Spleen (tissue), 11 donors: ENCODE measurements at regions not wholly inside any gene's neighbourhood (a gene's known extent, or its start where the extent isn't known, plus 50 kb on each side); places are given as distances from the start of the nearest gene placed in this dataset.
"Not testable (repeated sequence)": the region's sequence is repeated elsewhere in the genome, so short reads cannot be mapped to it uniquely, and the experiment has no call there.

Experiments used
- DNase-seq: peaks from one replicate; pipeline ENCODE4 v3.0.0-alpha.2; 2020
- H3K27ac ChIP-seq, 8 donors: fragments of 200-600 bp; sonication (generic) in 7 of 8; 1 replicate in 4 of 8; 2 replicates in 4 of 8; pipeline versions ENCODE4 v1.5.0 to v1.8.0; 2016 to 2021; ENCODE audit warnings: inconsistent platforms in 4 of 8, mild to moderate bottlenecking in 4 of 8, moderate library complexity in 1 of 8
- H3K27me3 ChIP-seq, 7 donors: fragments of 200-600 bp; sonication (generic) in 6 of 7; replicated peaks in 1 of 7; 1 replicate in 4 of 7; 2 replicates in 3 of 7; pipeline versions ENCODE4 v1.5.0 to v1.8.0; 2016 to 2021; ENCODE audit warnings: inconsistent platforms in 3 of 7, mild to moderate bottlenecking in 1 of 7
- H3K36me3 ChIP-seq, 6 donors: fragments of 200-600 bp; sonication (generic) in 5 of 6; 1 replicate in 4 of 6; 2 replicates in 2 of 6; pipeline versions ENCODE4 v1.5.0 to v1.8.0; 2016 to 2021; ENCODE audit warnings: inconsistent platforms in 2 of 6
- H3K4me1 ChIP-seq, 6 donors: fragments of 200-600 bp; sonication (generic) in 5 of 6; 1 replicate in 3 of 6; 2 replicates in 3 of 6; pipeline versions ENCODE4 v1.5.0 to v1.8.0; 2016 to 2021; ENCODE audit warnings: inconsistent platforms in 3 of 6
- H3K4me3 ChIP-seq, 8 donors: fragments of 200-600 bp; sonication (generic) in 7 of 8; 1 replicate in 4 of 8; 2 replicates in 4 of 8; pipeline versions ENCODE4 v1.5.0 to v1.8.0; 2016 to 2021; ENCODE audit warnings: inconsistent platforms in 4 of 8, mild to moderate bottlenecking in 4 of 8, moderate library complexity in 2 of 8
- H3K9me3 ChIP-seq, 8 donors: fragments of 200-600 bp; sonication (generic) in 7 of 8; 1 replicate in 4 of 8; 2 replicates in 4 of 8; pipeline versions ENCODE4 v1.5.0 to v1.8.0; 2016 to 2021; ENCODE audit warnings: inconsistent platforms in 4 of 8
- CTCF ChIP-seq, 11 experiments: fragments of 200-600 bp in 7 of 11; fragments of 450-650 bp in 4 of 11; sonication (generic) in 4 of 11; IDR thresholded peaks in 8 of 11; conservative IDR thresholded peaks in 3 of 11; 1 replicate in 7 of 11; 2 replicates in 4 of 11; pipeline versions ENCODE4 v1.4.0 to v1.8.0; 2016 to 2021; ENCODE audit warnings: antibody characterized with exemption in 11 of 11, inconsistent platforms in 4 of 11, mild to moderate bottlenecking in 1 of 11
- POLR2A ChIP-seq, 3 donors: fragments of 450-650 bp; IDR thresholded peaks; one replicate each; pipeline ENCODE4 v1.5.1; 2017; ENCODE audit warnings: antibody characterized with exemption in 3 of 3, mild to moderate bottlenecking in 1 of 3
- POLR2AphosphoS5 ChIP-seq, 3 donors: sonication (generic); formaldehyde crosslinking; IDR thresholded peaks; one replicate each; pipeline ENCODE4 v1.5.1; 2017; ENCODE audit warnings: antibody characterized with exemption in 3 of 3
- WGBS, 5 donors: extraction: QIAGEN DNeasy Blood & Tissue Kit in 3 of 5; methylation state at CpG; one replicate each; pipeline versions ENCODE4 v1.1.5 to v1.1.7; 2013 to 2018; 5-methylcytosine and 5-hydroxymethylcytosine counted together
- intact Hi-C: fragments of 100-400 bp; cut with DNase I; formaldehyde crosslinking; loops from one replicate; pipeline ENCODE4 v1.15.0; 2023; ENCODE audit warnings: low total_unique reads
- donor health status: healthy with polysubstance abuse.
- donor health status: DM: no; HTN: no; CAD: no; lungs with moderate emphysema.
- donor health status: DM: no; HTN: no; CAD: no.
- donor health status: Bipolar disorder and iron deficiency.
- donor health status: healthy.
- donor health status: DM: no; HTN: no; CAD: no.
- donor health status: DM: yes; HTN: yes; CAD: no.

GRCh38 chr5:104551628-104552027, 989.0 kb upstream of the NUDT12 start:
- Histone ChIP-seq H3K27me3 (no peaks in the 10 kb centered on the region), H3K36me3 (no peaks in the 10 kb centered on the region), H3K27ac (no peak overlapping the region), H3K4me3 (no peak overlapping the region), H3K9me3 (peaks cover 0 to 10% (median 0%) of the 10 kb centered on the region in 8 donors), H3K4me1 (no peaks in the 10 kb centered on the region)
- TF ChIP-seq POLR2AphosphoS5 (IDR thresholded peaks at IDR 0.05) (no peak), CTCF (IDR thresholded peaks at IDR 0.05 in 8 of 11, conservative IDR thresholded peaks at IDR 0.05 in 3 of 11) (no peak), POLR2A (IDR thresholded peaks at IDR 0.05) (no peak)
- WGBS, 5 donors, result 68 to 82% (median 72%) methylated on average over 3 of the region's 3 CpGs
- intact Hi-C loops, result no loop called here
- no peak for DNase-seq

DNA sequence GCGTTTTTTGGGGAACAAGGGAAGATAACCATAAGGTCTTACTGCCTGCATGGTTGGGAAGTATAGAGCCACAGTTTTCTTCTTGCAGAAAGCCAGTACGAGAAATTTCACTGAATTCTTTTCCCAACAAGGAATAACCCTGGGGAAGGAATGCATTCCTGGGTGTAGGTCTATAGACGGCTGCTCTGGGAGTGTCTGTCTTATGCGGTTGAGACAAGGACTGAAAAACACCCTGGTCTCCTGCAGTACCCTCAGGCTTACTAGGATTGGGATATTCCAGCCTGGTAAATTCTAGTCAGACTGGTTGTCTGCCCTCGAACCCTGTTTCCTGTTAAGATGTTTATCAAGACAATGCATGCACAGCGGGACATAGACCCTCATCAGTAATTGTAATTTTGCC, 984.3 kb upstream of the NUDT12 start:
- 77 to 88% (median 82%) methylated on average over 6 of the region's 6 CpGs for WGBS, 5 donors
- intact Hi-C loops, H3K36me3 ChIP-seq, H3K27ac ChIP-seq, DNase-seq, H3K9me3 ChIP-seq, H3K4me1 ChIP-seq, H3K27me3 ChIP-seq, H3K4me3 ChIP-seq: not testable (repeated sequence)

DNA sequence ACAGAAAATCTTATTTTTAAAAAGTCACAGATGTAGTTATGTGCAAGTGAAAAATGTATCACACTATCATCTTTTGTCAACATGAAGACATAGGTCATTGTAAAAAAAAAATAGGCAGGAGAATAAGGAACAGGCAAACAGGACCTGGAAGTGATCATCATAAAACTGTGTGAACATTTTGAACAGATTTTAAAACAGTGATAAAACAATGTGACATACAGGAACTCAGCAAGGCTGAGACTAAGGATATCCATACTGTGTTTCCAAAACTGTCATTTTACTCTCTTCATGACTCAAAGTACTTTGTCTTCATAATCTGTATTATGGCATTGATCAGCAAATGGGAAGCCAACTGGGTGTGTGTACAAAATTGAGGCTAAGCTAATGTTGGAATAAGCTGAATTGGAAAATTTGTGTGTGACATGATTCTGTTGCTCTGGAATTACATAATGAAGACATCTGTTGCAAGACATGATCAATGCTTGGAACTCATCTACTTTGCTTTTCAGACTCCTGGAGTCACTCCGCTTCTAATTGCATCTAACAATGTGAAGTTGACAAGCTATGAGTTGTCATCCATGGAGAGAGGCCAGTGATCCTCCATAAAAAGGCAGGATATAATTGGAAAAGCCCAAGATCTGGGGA, 978.7 kb upstream of the NUDT12 start:
- Histone ChIP-seq H3K4me3 (no peak overlapping the region), H3K9me3 (no peaks in the 10 kb centered on the region), H3K27ac (no peak overlapping the region), H3K36me3 (no peaks in the 10 kb centered on the region), H3K27me3 (no peaks in the 10 kb centered on the region), H3K4me1 (no peaks in the 10 kb centered on the region)
- intact Hi-C loops, result no loop called here
- no peak for DNase-seq
- WGBS, 5 donors, result 87 to 93% (median 90%) methylated on average over 1 of the region's 1 CpG
- TF ChIP-seq CTCF (IDR thresholded peaks at IDR 0.05 in 8 of 11, conservative IDR thresholded peaks at IDR 0.05 in 3 of 11), result no peak
- TF ChIP-seq POLR2AphosphoS5 (IDR thresholded peaks at IDR 0.05), result no peak
- no peak for TF ChIP-seq POLR2A (IDR thresholded peaks at IDR 0.05)

DNA sequence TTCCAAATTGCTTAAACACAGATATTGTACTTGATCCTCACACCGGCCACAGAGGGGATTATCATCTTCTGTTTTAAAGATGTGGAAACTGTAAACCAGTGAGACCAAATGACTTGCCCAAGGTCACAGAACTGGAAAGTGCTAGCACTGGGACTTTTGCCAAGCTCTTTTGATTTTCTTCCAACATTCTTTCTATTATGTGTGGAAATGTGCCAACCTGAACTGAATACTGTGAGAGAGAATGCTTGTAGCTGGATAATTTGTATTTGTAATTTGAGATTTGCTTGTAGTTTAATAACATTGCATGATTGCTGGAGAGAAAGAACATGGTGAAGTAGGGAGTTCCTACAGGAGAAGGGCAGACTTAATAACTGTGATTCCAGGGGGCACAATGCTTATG, 977.9 kb upstream of the NUDT12 start:
- Histone ChIP-seq H3K4me3 (no peak overlapping the region), H3K36me3 (no peaks in the 10 kb centered on the region), H3K27ac (no peak overlapping the region), H3K4me1 (no peaks in the 10 kb centered on the region), H3K27me3 (no peaks in the 10 kb centered on the region), H3K9me3 (no peaks in the 10 kb centered on the region)
- DNase-seq, result no peak
- intact Hi-C loops, result no loop called here
- WGBS, 5 donors, result 35 to 80% (median 41%) methylated on average over 1 of the region's 1 CpG
- TF ChIP-seq POLR2A (IDR thresholded peaks at IDR 0.05), result no peak
- no peak for TF ChIP-seq POLR2AphosphoS5 (IDR thresholded peaks at IDR 0.05)
- no peak for TF ChIP-seq CTCF (IDR thresholded peaks at IDR 0.05 in 8 of 11, conservative IDR thresholded peaks at IDR 0.05 in 3 of 11)
